K562 (cell line): ENCODE measurements at regions not wholly inside any gene's neighbourhood (a gene's known extent, or its start where the extent isn't known, plus 50 kb on each side); places are given as distances from the start of the nearest gene placed in this dataset.

Experiments
- ATAC-seq: fragments of 200-7000 bp; cut with Tn5 transposase; 3 replicates; pipeline ENCODE4 v1.9.1; 2020; ENCODE audit warnings: moderate library complexity
- BruUV-seq: library from RNA; stranded (reverse); fragments of 400-500 nt; replicated peaks from 2 replicates; lab custom pipeline; 2021; lab: Mats Ljungman, UMichigan
- CTCF ChIA-PET: fragments of 300-600 bp; formaldehyde crosslinking; extraction: SDS; loops from one replicate; lab custom pipeline; 2021; ENCODE audit warnings: low intra/inter-chr PET ratio; lab: Yijun Ruan, JAX
- POLR2A ChIA-PET: fragments of 300-600, 350-650 bp; sonication (Branson Sonifier 250); formaldehyde crosslinking; extraction: SDS; loops from one replicate; lab custom pipeline; 2021; ENCODE audit warnings: antibody characterized with exemption, inconsistent platforms; lab: Yijun Ruan, JAX
- DNase-seq, 4 experiments: peaks; one replicate each; pipeline versions ENCODE4 v3.0.0 to v3.0.0-alpha.2; 2011 to 2018; ENCODE audit warnings: low spot score in 3 of 4, mixed read lengths in 3 of 4; ENCODE audit errors: extremely low read depth in 1 of 4
- FAIRE-seq: peaks from 2 replicates; lab custom pipeline; 2011; peaks lifted over from hg19 to GRCh38; lab: Jason Lieb, UNC
- H2AFZ ChIP-seq: 2 replicates; pipeline ENCODE4 v1.6.0; 2011; ENCODE audit warnings: low read depth, low read length, control low read depth, inconsistent platforms
- H3K27ac ChIP-seq: fragments of 200-600 bp; 3 replicates; pipeline ENCODE4 v1.8.0; 2011; ENCODE audit warnings: low read depth, mild to moderate bottlenecking, control low read depth, inconsistent platforms, low read length, moderate library complexity, mixed read lengths; ENCODE audit errors: extremely low read depth
- H3K27me3 ChIP-seq, 2 experiments: fragments of 300-600 bp in 1 of 2; 2 replicates in 1 of 2; 3 replicates in 1 of 2; pipeline versions ENCODE4 v1.6.0 to v1.8.0; 2011; ENCODE audit warnings: inconsistent platforms in 2 of 2, low read length in 2 of 2, mild to moderate bottlenecking in 1 of 2, mixed read lengths in 1 of 2, moderate library complexity in 1 of 2; ENCODE audit not compliant: control insufficient read depth in 2 of 2, insufficient read depth in 2 of 2
- H3K36me3 ChIP-seq: fragments of 300-600 bp; 3 replicates; pipeline ENCODE4 v1.8.0; 2011; ENCODE audit warnings: mild to moderate bottlenecking, low read length, inconsistent platforms; ENCODE audit not compliant: control insufficient read depth, insufficient read depth
- H3K4me1 ChIP-seq, 2 experiments: fragments of 200-600 bp in 1 of 2; replicated peaks in 1 of 2; 2 replicates in 1 of 2; 3 replicates in 1 of 2; pipeline versions ENCODE4 v1.5.1 to v1.8.0; 2011; ENCODE audit warnings: inconsistent platforms in 2 of 2, low read length in 2 of 2, mild to moderate bottlenecking in 1 of 2, mixed read lengths in 1 of 2, moderate library complexity in 1 of 2; ENCODE audit not compliant: control insufficient read depth in 2 of 2, insufficient read depth in 2 of 2
- H3K4me2 ChIP-seq: 2 replicates; pipeline ENCODE4 v1.6.1; 2011; ENCODE audit warnings: low read length, control low read depth, inconsistent platforms, mixed read lengths; ENCODE audit not compliant: insufficient read depth
- H3K4me3 ChIP-seq: fragments of 200-600 bp; sonication (generic), shearing (Covaris generic); 2 replicates; pipeline ENCODE4 v1.5.1; 2016; ENCODE audit warnings: control low read depth, inconsistent platforms
- H3K79me2 ChIP-seq: fragments of 200-600 bp; 3 replicates; pipeline ENCODE4 v1.8.0; 2011; ENCODE audit warnings: low read length, inconsistent platforms; ENCODE audit not compliant: control insufficient read depth, insufficient read depth
- H3K9ac ChIP-seq, 2 experiments: 2 replicates each; pipeline versions ENCODE4 v1.6.0 to v1.6.1; 2011; ENCODE audit warnings: low read depth in 2 of 2, low read length in 2 of 2, control low read depth in 1 of 2, inconsistent platforms in 1 of 2, mild to moderate bottlenecking in 1 of 2, mixed read lengths in 1 of 2; ENCODE audit not compliant: insufficient read depth in 1 of 2
- H3K9me1 ChIP-seq: one replicate; pipeline ENCODE4 v1.6.0; 2011; ENCODE audit warnings: inconsistent platforms, mild to moderate bottlenecking, low read length, moderate library complexity; ENCODE audit not compliant: control insufficient read depth, insufficient read depth
- H3K9me3 ChIP-seq: replicated peaks from 2 replicates; pipeline ENCODE4 v1.5.1; 2011; ENCODE audit warnings: low read depth, low read length, inconsistent platforms; ENCODE audit not compliant: control insufficient read depth, insufficient read depth
- H4K20me1 ChIP-seq: replicated peaks from 2 replicates; pipeline ENCODE4 v1.6.1; 2011; ENCODE audit warnings: low read length, inconsistent platforms, mixed read lengths; ENCODE audit not compliant: control insufficient read depth, insufficient read depth
- KDM5B ChIP-seq: fragments of 200-600 bp; sonication (generic); IDR thresholded peaks from 2 replicates; pipeline ENCODE4 v1.6.1; 2012; ENCODE audit warnings: low read depth, mild to moderate bottlenecking, moderate library complexity, low read length, control low read depth, inconsistent platforms; ENCODE audit not compliant: insufficient replicate concordance
- TAF15 ChIP-seq: fragments of 200-400 bp; formaldehyde crosslinking; IDR thresholded peaks from 2 replicates; pipeline ENCODE4 v1.6.1; 2017; ENCODE audit warnings: mild to moderate bottlenecking, low read depth, low read length, moderate library complexity
- ZNF134 ChIP-seq: fragments of 250-450 bp; sonication (Bioruptor Pico); conservative IDR thresholded peaks from 2 replicates; pipeline ENCODE4 v1.4.0; 2020
- ZNF324 ChIP-seq: fragments of 250-450 bp; sonication (Bioruptor Pico); IDR thresholded peaks from 2 replicates; pipeline ENCODE4 v1.4.0; 2020; ENCODE audit warnings: mild to moderate bottlenecking
- WGBS: fragments of 100-300 bp; shearing (Covaris generic); methylation state at CpG from one replicate; pipeline ENCODE4 v1.1.6; 2016; ENCODE audit warnings: low coverage, mixed read lengths; ENCODE audit not compliant: insufficient coverage; ENCODE audit errors: missing lambda C conversion rate; 5-methylcytosine and 5-hydroxymethylcytosine counted together
- in situ Hi-C: fragments of 300-500 bp; cut with MboI; formaldehyde crosslinking; loops from 4 replicates; pipeline ENCODE4 v1.15.0; 2018; ENCODE audit warnings: inconsistent platforms, mixed read lengths
- intact Hi-C: fragments of 100-400 bp; cut with micrococcal nuclease; formaldehyde crosslinking; loops from 2 replicates; pipeline ENCODE4 v1.14.2; 2022
- TF ChIP-seq, protein P1 (sequence below): fragments of 250-450 bp; sonication (Bioruptor Pico); IDR thresholded peaks from 2 replicates; pipeline ENCODE4 v1.9.0; 2021; ENCODE audit warnings: mild to moderate bottlenecking, inconsistent platforms
- TF ChIP-seq, protein P2 (sequence below): fragments of 450-650 bp; formaldehyde crosslinking; IDR thresholded peaks from 2 replicates; pipeline ENCODE4 v1.4.0; 2020; ENCODE audit warnings: mild to moderate bottlenecking, mixed read lengths
- TF ChIP-seq, protein P3 (sequence below): fragments of 450-650 bp; IDR thresholded peaks from 2 replicates; pipeline ENCODE4 v1.6.1; 2018; ENCODE audit not compliant: partially characterized antibody

DNA sequence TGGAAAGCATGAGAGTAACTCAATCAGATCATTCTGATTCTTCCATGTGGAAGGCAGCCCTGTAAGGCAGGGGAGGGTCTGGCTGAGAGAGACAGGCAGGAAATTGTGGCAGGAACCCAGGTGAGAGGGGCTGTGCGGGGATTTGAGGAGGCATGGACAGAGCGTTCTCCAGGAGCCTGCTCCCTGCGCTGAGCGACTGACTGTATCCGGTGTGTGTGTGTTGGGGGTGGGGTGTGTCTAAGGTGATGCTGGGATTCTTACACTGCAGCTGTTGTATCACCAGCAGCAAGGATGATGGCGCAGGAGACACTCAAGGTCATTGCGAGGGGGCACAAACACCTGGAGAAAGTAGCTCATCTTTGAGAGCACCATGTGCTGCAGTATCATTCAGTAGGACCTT is 128.5 kb downstream of the RHOU start:
- Histone ChIP-seq H4K20me1 (no peaks in the 10 kb centered on the region), H3K27ac (no peak overlapping the region), H3K9me1 (no peaks in the 10 kb centered on the region), H2AFZ (no peak overlapping the region), H3K9me3 (no peaks in the 10 kb centered on the region), H3K79me2 (no peaks in the 10 kb centered on the region), H3K4me2 (no peak overlapping the region), H3K27me3 (peaks cover 7 to 42% of the 10 kb centered on the region in 2 experiments; a peak in 4 of 5 replicates), H3K36me3 (no peaks in the 10 kb centered on the region), H3K4me1 (no peaks in the 10 kb centered on the region), H3K9ac (no peak overlapping the region), H3K4me3 (no peak overlapping the region)
- ChIA-PET POLR2A (interaction anchor here (1.0 to 1.2 kb wide), 3 partner anchors 13 to 26 kb away, joined by 3 to 5 read pairs (median 3); no protein-coding TSS in a partner anchor), CTCF (no interaction called here)
- ATAC-seq (no peak), FAIRE-seq (no peak), DNase-seq (no peak)
- WGBS, result 0% methylated on average over 7 of the region's 7 CpGs
- in situ Hi-C loops (no loop called here), intact Hi-C loops (no loop called here)
- TF ChIP-seq ZNF134 (no peak), ZNF324 (CRISPR knock-in tag) (no peak), KDM5B (no peak), TAF15 (no peak)
- TF ChIP-seq, protein P1, sequence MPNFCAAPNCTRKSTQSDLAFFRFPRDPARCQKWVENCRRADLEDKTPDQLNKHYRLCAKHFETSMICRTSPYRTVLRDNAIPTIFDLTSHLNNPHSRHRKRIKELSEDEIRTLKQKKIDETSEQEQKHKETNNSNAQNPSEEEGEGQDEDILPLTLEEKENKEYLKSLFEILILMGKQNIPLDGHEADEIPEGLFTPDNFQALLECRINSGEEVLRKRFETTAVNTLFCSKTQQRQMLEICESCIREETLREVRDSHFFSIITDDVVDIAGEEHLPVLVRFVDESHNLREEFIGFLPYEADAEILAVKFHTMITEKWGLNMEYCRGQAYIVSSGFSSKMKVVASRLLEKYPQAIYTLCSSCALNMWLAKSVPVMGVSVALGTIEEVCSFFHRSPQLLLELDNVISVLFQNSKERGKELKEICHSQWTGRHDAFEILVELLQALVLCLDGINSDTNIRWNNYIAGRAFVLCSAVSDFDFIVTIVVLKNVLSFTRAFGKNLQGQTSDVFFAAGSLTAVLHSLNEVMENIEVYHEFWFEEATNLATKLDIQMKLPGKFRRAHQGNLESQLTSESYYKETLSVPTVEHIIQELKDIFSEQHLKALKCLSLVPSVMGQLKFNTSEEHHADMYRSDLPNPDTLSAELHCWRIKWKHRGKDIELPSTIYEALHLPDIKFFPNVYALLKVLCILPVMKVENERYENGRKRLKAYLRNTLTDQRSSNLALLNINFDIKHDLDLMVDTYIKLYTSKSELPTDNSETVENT (CRISPR knock-in tag), result no peak
- TF ChIP-seq, protein P2, sequence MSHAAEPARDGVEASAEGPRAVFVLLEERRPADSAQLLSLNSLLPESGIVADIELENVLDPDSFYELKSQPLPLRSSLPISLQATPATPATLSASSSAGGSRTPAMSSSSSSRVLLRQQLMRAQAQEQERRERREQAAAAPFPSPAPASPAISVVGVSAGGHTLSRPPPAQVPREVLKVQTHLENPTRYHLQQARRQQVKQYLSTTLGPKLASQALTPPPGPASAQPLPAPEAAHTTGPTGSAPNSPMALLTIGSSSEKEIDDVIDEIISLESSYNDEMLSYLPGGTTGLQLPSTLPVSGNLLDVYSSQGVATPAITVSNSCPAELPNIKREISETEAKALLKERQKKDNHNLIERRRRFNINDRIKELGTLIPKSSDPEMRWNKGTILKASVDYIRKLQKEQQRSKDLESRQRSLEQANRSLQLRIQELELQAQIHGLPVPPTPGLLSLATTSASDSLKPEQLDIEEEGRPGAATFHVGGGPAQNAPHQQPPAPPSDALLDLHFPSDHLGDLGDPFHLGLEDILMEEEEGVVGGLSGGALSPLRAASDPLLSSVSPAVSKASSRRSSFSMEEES (CRISPR knock-in tag), result no peak
- TF ChIP-seq, protein P3, sequence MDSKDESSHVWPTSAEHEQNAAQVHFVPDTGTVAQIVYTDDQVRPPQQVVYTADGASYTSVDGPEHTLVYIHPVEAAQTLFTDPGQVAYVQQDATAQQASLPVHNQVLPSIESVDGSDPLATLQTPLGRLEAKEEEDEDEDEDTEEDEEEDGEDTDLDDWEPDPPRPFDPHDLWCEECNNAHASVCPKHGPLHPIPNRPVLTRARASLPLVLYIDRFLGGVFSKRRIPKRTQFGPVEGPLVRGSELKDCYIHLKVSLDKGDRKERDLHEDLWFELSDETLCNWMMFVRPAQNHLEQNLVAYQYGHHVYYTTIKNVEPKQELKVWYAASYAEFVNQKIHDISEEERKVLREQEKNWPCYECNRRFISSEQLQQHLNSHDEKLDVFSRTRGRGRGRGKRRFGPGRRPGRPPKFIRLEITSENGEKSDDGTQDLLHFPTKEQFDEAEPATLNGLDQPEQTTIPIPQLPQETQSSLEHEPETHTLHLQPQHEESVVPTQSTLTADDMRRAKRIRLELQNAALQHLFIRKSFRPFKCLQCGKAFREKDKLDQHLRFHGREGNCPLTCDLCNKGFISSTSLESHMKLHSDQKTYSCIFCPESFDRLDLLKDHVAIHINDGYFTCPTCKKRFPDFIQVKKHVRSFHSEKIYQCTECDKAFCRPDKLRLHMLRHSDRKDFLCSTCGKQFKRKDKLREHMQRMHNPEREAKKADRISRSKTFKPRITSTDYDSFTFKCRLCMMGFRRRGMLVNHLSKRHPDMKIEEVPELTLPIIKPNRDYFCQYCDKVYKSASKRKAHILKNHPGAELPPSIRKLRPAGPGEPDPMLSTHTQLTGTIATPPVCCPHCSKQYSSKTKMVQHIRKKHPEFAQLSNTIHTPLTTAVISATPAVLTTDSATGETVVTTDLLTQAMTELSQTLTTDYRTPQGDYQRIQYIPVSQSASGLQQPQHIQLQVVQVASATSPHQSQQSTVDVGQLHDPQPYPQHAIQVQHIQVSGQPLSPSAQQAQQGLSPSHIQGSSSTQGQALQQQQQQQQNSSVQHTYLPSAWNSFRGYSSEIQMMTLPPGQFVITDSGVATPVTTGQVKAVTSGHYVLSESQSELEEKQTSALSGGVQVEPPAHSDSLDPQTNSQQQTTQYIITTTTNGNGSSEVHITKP, result no peak
- BruUV-seq, result no TSS peak
